Adrenal gland (tissue), 9 donors: ENCODE measurements at regions not wholly inside any gene's neighbourhood (a gene's known extent, or its start where the extent isn't known, plus 50 kb on each side); places are given as distances from the start of the nearest gene placed in this dataset.

ENCODE experiments used
- DNase-seq, 7 donors: peaks; one replicate each; pipeline ENCODE4 v3.0.0-alpha.2; 2019 to 2020
- H3K27ac ChIP-seq, 5 donors: fragments of 200-600 bp; sonication (generic) in 4 of 5; 1 replicate in 3 of 5; 2 replicates in 2 of 5; pipeline versions ENCODE4 v1.5.1 to v1.8.0; 2016 to 2020; ENCODE audit warnings: mild to moderate bottlenecking in 1 of 5
- H3K27me3 ChIP-seq: fragments of 200-600 bp; 2 replicates; pipeline ENCODE4 v1.8.0; 2021
- H3K36me3 ChIP-seq, 2 donors: fragments of 200-600 bp; replicated peaks in 1 of 2; 1 replicate in 1 of 2; 2 replicates in 1 of 2; pipeline versions ENCODE4 v1.5.1 to v1.8.0; 2018 to 2022
- H3K4me1 ChIP-seq, 2 donors: fragments of 200-600 bp; replicated peaks in 1 of 2; 1 replicate in 1 of 2; 2 replicates in 1 of 2; pipeline versions ENCODE4 v1.5.1 to v1.8.0; 2018 to 2021
- H3K4me3 ChIP-seq, 4 donors: fragments of 200-600 bp; sonication (generic) in 3 of 4; one replicate each; pipeline ENCODE4 v1.5.1; 2016 to 2018
- H3K9me3 ChIP-seq, 3 donors: fragments of 200-600 bp; sonication (generic) in 1 of 3; replicated peaks in 1 of 3; 1 replicate in 2 of 3; 2 replicates in 1 of 3; pipeline versions ENCODE4 v1.5.1 to v1.8.0; 2016 to 2021
- CTCF ChIP-seq, 6 experiments: fragments of 450-650 bp in 4 of 6; fragments of 200-600 bp in 2 of 6; sonication (generic) in 1 of 6; IDR thresholded peaks; 1 replicate in 5 of 6; 2 replicates in 1 of 6; pipeline versions ENCODE4 v1.5.1 to v1.8.0; 2016 to 2021; ENCODE audit warnings: antibody characterized with exemption in 6 of 6, mild to moderate bottlenecking in 2 of 6, moderate library complexity in 1 of 6
- POLR2A ChIP-seq, 2 donors: fragments of 450-650 bp; IDR thresholded peaks; one replicate each; pipeline ENCODE4 v1.6.1; 2017; ENCODE audit warnings: antibody characterized with exemption in 2 of 2, mild to moderate bottlenecking in 2 of 2, moderate library complexity in 1 of 2
- WGBS, 4 donors: extraction: QIAGEN DNeasy Blood & Tissue Kit in 2 of 4; methylation state at CpG; one replicate each; pipeline versions ENCODE4 v1.1.5 to v1.1.7; 2013 to 2017; 5-methylcytosine and 5-hydroxymethylcytosine counted together
- intact Hi-C, 2 donors: fragments of 100-400 bp; cut with DNase I; formaldehyde crosslinking; loops; one replicate each; pipeline versions ENCODE4 v1.14.1 to v1.15.0; 2022 to 2023
- donor health status: healthy with polysubstance abuse.
- donor health status: Bipolar disorder and iron deficiency.
- donor health status: DM: yes; HTN: yes; CAD: no.
- donor health status: DM: no; HTN: no; CAD: no.
- donor health status: DM: no; HTN: no; CAD: no.

GRCh38 chr4:96465834-96466233 is 625.9 kb downstream of the PDHA2 start:
- DNase-seq, result no peak
- H3K4me1 ChIP-seq, result no peaks in the 10 kb centered on the region
- H3K9me3 ChIP-seq, result no peaks in the 10 kb centered on the region
- TF ChIP-seq CTCF (IDR thresholded peaks at IDR 0.05), result no peak
- no peak for TF ChIP-seq POLR2A (IDR thresholded peaks at IDR 0.05)
- intact Hi-C loops, result no loop called here
- H3K36me3 ChIP-seq, result no peaks in the 10 kb centered on the region
- H3K27me3 ChIP-seq, result no peaks in the 10 kb centered on the region
- 62 to 71% (median 68%) methylated on average over 2 of the region's 2 CpGs for WGBS, 4 donors
- H3K27ac ChIP-seq, result no peak overlapping the region
- H3K4me3 ChIP-seq, result no peak overlapping the region

- no peak for TF ChIP-seq POLR2A (IDR thresholded peaks at IDR 0.05)
- H3K4me3 ChIP-seq, result no peak overlapping the region
- H3K36me3 ChIP-seq, result no peaks in the 10 kb centered on the region
Measured at GRCh38 chr4:96471956-96472867, 632.3 kb downstream of the PDHA2 start.

GRCh38 chr4:96473246-96473645 is 633.4 kb downstream of the PDHA2 start:
- H3K27ac ChIP-seq, result no peak overlapping the region
- H3K9me3 ChIP-seq, result no peaks in the 10 kb centered on the region
- no peaks in the 10 kb centered on the region for H3K4me1 ChIP-seq
- no peaks in the 10 kb centered on the region for H3K36me3 ChIP-seq
- 69 to 83% (median 72%) methylated on average over 1 of the region's 1 CpG for WGBS, 4 donors
- intact Hi-C loops, result no loop called here
- no peaks in the 10 kb centered on the region for H3K27me3 ChIP-seq
- no peak overlapping the region for H3K4me3 ChIP-seq
- no peak for TF ChIP-seq POLR2A (IDR thresholded peaks at IDR 0.05)
- no peak for TF ChIP-seq CTCF (IDR thresholded peaks at IDR 0.05)
- DNase-seq, result no peak

More at GRCh38 chr4:96471956-96472867, 632.3 kb downstream of the PDHA2 start:
- no peaks in the 10 kb centered on the region for H3K4me1 ChIP-seq
- no peaks in the 10 kb centered on the region for H3K27me3 ChIP-seq
- H3K9me3 ChIP-seq, result no peaks in the 10 kb centered on the region
- no peak overlapping the region for H3K27ac ChIP-seq
- no peak for DNase-seq
- intact Hi-C loops, result no loop called here

GRCh38 chr4:96483308-96484030 is 643.6 kb downstream of the PDHA2 start:
- no peak overlapping the region for H3K27ac ChIP-seq
- TF ChIP-seq CTCF (IDR thresholded peaks at IDR 0.05), result no peak
- TF ChIP-seq POLR2A (IDR thresholded peaks at IDR 0.05), result no peak
- intact Hi-C loops, result no loop called here
- no peaks in the 10 kb centered on the region for H3K9me3 ChIP-seq
- no peak overlapping the region for H3K4me3 ChIP-seq
- 76 to 85% (median 81%) methylated on average over 4 of the region's 4 CpGs for WGBS, 4 donors
- H3K4me1 ChIP-seq, result no peaks in the 10 kb centered on the region
- no peak for DNase-seq
- no peaks in the 10 kb centered on the region for H3K27me3 ChIP-seq
- no peaks in the 10 kb centered on the region for H3K36me3 ChIP-seq
